ENCODE measurements at regions not wholly inside any gene's neighbourhood (a gene's known extent, or its start where the extent isn't known, plus 50 kb on each side); places are given as distances from the start of the nearest gene placed in this dataset.

GRCh38 chr3:194220901-194221326 is 85.0 kb downstream of the HES1 start:
- Histone ChIP-seq H3K27me3 (no peaks in the 10 kb centered on the region), H3K9me3 (no peaks in the 10 kb centered on the region), H3K27ac (no peak overlapping the region), H3K36me3 (replicated peaks in 1 of 2; ENCODE audit: insufficient read depth in 1 of 2, low read depth in 2 of 2) (no peaks in the 10 kb centered on the region), H3K4me3 (no peak overlapping the region), H3K4me1 (peaks cover 13% of the 10 kb centered on the region)
- ATAC-seq (no peak), DNase-seq (no peak)
- intact Hi-C loops (cut with DNase I): no loop called here
- WGBS, 2 donors: 93 to 94% methylated on average over 8 of the region's 8 CpGs
- TF ChIP-seq CTCF (IDR thresholded peaks at IDR 0.05) (no peak), POLR2A (IDR thresholded peaks at IDR 0.05) (no peak)

GRCh38 chr3:194221336-194221735 is 85.4 kb downstream of the HES1 start:
- TF ChIP-seq POLR2A (IDR thresholded peaks at IDR 0.05) (no peak), CTCF (IDR thresholded peaks at IDR 0.05) (no peak)
- no peaks in the 10 kb centered on the region for H3K9me3 ChIP-seq
- intact Hi-C loops (cut with DNase I): no loop called here
- no peaks in the 10 kb centered on the region for H3K27me3 ChIP-seq
- H3K4me1 ChIP-seq: peaks cover 13% of the 10 kb centered on the region
- no peak for DNase-seq
- H3K36me3 ChIP-seq (replicated peaks in 1 of 2; ENCODE audit: insufficient read depth in 1 of 2, low read depth in 2 of 2): no peaks in the 10 kb centered on the region
- WGBS, 2 donors: 75 to 92% methylated on average over 1 to 4 of the region's 4 CpGs
- no peak for ATAC-seq
- no peak overlapping the region for H3K27ac ChIP-seq
- H3K4me3 ChIP-seq: no peak overlapping the region

GRCh38 chr3:194223951-194224350 is 88.0 kb downstream of the HES1 start:
- ATAC-seq (no peak), DNase-seq (no peak)
- TF ChIP-seq POLR2A (IDR thresholded peaks at IDR 0.05): no peak
- no peak for TF ChIP-seq CTCF (IDR thresholded peaks at IDR 0.05)
- Histone ChIP-seq H3K4me1 (peaks cover 13% of the 10 kb centered on the region), H3K27ac (peak overlapping the region in 1 of 4 donors; percentile 46), H3K4me3 (no peak overlapping the region), H3K27me3 (no peaks in the 10 kb centered on the region), H3K36me3 (replicated peaks in 1 of 2; ENCODE audit: insufficient read depth in 1 of 2, low read depth in 2 of 2) (no peaks in the 10 kb centered on the region), H3K9me3 (no peaks in the 10 kb centered on the region)
- 50 to 75% methylated on average over 4 of the region's 4 CpGs for WGBS, 2 donors
- intact Hi-C loops (cut with DNase I): no loop called here

- no peaks in the 10 kb centered on the region for H3K9me3 ChIP-seq
- intact Hi-C loops (cut with DNase I): no loop called here
- TF ChIP-seq POLR2A (IDR thresholded peaks at IDR 0.05): no peak
- TF ChIP-seq CTCF (IDR thresholded peaks at IDR 0.05): no peak
- H3K27me3 ChIP-seq: no peaks in the 10 kb centered on the region
- H3K36me3 ChIP-seq (replicated peaks in 1 of 2; ENCODE audit: insufficient read depth in 1 of 2, low read depth in 2 of 2): no peaks in the 10 kb centered on the region
- H3K4me1 ChIP-seq: peaks cover 13% of the 10 kb centered on the region
- peak overlapping the region in 1 of 4 donors; percentile 46 for H3K27ac ChIP-seq
- H3K4me3 ChIP-seq: no peak overlapping the region
- ATAC-seq: peak; percentile 77
- 29 to 45% methylated on average over 14 to 20 of the region's 20 CpGs for WGBS, 2 donors
- DNase-seq: no peak
Observed at GRCh38 chr3:194224471-194225417, 88.8 kb downstream of the HES1 start.

Measured in body of pancreas (tissue), 4 donors.